ENCODE measurements at regions not wholly inside any gene's neighbourhood (a gene's known extent, or its start where the extent isn't known, plus 50 kb on each side); places are given as distances from the start of the nearest gene placed in this dataset.

DNA sequence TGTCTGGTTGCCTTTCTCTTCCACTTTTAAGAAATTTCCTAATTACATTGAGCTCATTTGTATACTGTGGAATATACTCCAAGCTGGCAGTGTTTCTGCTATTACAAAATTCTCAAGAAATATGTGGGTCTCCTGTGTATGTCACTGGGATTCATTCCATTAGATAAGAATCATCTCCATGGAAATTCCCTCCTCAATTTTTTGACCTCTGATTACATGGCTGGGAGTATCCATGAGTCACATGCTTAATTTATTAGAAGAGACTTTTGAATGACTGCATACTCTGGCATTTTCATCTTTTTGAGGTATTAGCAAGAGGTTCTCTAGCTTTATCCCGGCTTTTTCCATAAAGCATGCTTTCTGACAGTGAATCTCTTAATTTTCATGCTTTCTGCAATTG lies 665.5 kb upstream of the CNTNAP5 start:
- TF ChIP-seq CTCF (IDR thresholded peaks at IDR 0.05): no peak
- TF ChIP-seq POLR2A (IDR thresholded peaks at IDR 0.05): no peak
- Histone ChIP-seq H3K4me1 (no peaks in the 10 kb centered on the region), H3K27me3 (no peaks in the 10 kb centered on the region), H3K9me3 (no peaks in the 10 kb centered on the region), H3K27ac (no peak overlapping the region), H3K36me3 (no peaks in the 10 kb centered on the region), H3K4me3 (no peak overlapping the region)
- 52 to 54% methylated on average over 1 of the region's 1 CpG for WGBS, 2 donors
- intact Hi-C loops (cut with DNase I): no loop called here
- DNase-seq: no peak

DNA sequence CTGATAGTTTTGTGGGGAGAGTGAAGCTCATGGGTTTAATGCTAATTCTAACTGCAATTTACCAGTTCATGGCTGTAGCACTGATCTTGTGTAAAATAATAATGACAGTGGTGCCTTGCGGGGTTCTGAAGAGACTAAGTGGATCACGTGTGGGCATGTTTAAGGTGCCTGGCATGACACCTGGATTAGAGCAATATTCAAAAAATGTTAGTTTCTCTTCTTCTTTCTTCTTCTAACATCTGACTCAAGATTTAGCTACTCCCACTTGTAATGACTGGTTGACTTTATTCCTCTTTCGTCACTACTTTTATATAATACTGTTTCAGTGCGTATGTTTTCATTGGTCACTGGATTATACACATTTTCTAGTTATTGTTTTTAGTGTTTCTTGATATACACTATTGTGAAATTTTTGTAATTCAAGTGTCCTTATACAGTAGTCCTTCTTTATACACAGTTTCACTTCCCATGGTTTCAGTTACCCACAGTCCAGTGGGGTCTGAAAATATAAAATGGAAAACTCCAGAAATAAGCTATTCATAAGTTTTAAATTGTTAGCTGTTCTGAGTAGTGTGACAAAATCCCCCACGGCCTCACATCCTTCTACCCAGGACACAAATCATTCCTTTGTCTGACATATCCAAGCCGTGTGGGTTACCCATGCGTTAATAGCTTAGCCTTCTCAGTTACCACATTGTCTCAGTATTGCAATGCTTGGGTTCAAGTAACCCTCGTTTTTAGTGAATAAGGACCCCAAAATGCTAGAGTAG lies 662.2 kb upstream of the CNTNAP5 start:
- H3K4me1 ChIP-seq: no peaks in the 10 kb centered on the region
- H3K27ac ChIP-seq: no peak overlapping the region
- intact Hi-C loops (cut with DNase I): no loop called here
- no peaks in the 10 kb centered on the region for H3K27me3 ChIP-seq
- TF ChIP-seq POLR2A (IDR thresholded peaks at IDR 0.05) (no peak), CTCF (IDR thresholded peaks at IDR 0.05) (no peak)
- 60 to 67% methylated on average over 8 of the region's 8 CpGs for WGBS, 2 donors
- no peaks in the 10 kb centered on the region for H3K36me3 ChIP-seq
- H3K9me3 ChIP-seq: no peaks in the 10 kb centered on the region
- no peak for DNase-seq
- H3K4me3 ChIP-seq: no peak overlapping the region

- no peak for DNase-seq
- H3K9me3 ChIP-seq: no peaks in the 10 kb centered on the region
- intact Hi-C loops (cut with DNase I): no loop called here
- no peaks in the 10 kb centered on the region for H3K27me3 ChIP-seq
- TF ChIP-seq POLR2A (IDR thresholded peaks at IDR 0.05) (no peak), CTCF (IDR thresholded peaks at IDR 0.05) (no peak)
- no peak overlapping the region for H3K27ac ChIP-seq
- no peaks in the 10 kb centered on the region for H3K4me1 ChIP-seq
- no peaks in the 10 kb centered on the region for H3K36me3 ChIP-seq
- H3K4me3 ChIP-seq: no peak overlapping the region
- WGBS, 2 donors: 66 to 67% methylated on average over 2 of the region's 2 CpGs
Observed at GRCh38 chr2:123363826-123364225, 661.3 kb upstream of the CNTNAP5 start.

DNA sequence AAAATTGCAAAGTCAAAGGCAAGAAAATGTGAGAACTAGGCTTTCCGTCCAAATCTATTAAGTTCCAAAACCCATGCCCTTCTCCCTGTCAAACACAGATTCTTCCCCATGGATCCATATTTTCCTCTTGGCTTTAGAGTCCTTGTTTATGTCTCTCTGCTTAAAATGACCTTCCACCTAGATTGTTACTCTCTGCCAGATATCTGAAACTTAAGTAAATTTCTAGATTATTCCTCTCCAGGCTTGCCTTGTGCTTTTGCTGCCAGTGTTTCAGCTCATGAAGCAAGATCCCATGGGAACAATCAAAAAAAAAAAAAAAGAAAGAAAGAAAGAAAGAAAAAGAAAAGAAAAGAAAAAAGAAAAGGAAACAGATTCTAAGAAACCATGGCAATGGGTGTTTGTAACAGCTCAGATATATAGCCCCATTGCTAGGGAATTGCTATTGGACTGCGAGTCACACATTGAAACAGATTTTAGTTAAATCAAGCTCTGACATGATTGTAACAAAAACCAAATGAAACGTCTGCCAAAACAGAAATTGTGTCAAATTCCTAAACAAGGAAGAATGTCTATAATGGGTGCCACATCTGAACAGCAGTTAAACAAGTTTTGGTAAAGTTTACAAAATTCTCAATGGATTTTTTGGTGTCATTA lies 660.7 kb upstream of the CNTNAP5 start:
- DNase-seq: no peak

More for the DNA sequence above, 660.7 kb upstream of the CNTNAP5 start:
- Histone ChIP-seq H3K4me1 (no peaks in the 10 kb centered on the region), H3K4me3 (no peak overlapping the region), H3K27me3 (no peaks in the 10 kb centered on the region), H3K36me3 (no peaks in the 10 kb centered on the region), H3K9me3 (no peaks in the 10 kb centered on the region), H3K27ac (no peak overlapping the region)
- WGBS, 2 donors: 47 to 49% methylated on average over 3 of the region's 3 CpGs
- intact Hi-C loops (cut with DNase I): no loop called here
- TF ChIP-seq POLR2A (IDR thresholded peaks at IDR 0.05): no peak
- TF ChIP-seq CTCF (IDR thresholded peaks at IDR 0.05): no peak

Measured in esophagus squamous epithelium (tissue), 5 donors.